WTC11 (cell line): ENCODE measurements at regions not wholly inside any gene's neighbourhood (a gene's known extent, or its start where the extent isn't known, plus 50 kb on each side); places are given as distances from the start of the nearest gene placed in this dataset.

Source experiments
- ATAC-seq: fragments of 200-7000 bp; cut with Tn5 transposase; 2 replicates; pipeline ENCODE4 v1.10.0; 2021; ENCODE audit warnings: mild to moderate bottlenecking, moderate library complexity
- CTCF ChIA-PET: fragments of 300-600 bp; sonication (Branson Sonifier 250); formaldehyde crosslinking; loops from one replicate; lab custom pipeline; 2021; ENCODE audit warnings: antibody characterized with exemption; lab: Charles Lee
- POLR2A ChIA-PET: fragments of 350-600 bp; sonication (Branson Sonifier 250); formaldehyde crosslinking; loops from one replicate; lab custom pipeline; 2021; ENCODE audit warnings: antibody characterized with exemption; lab: Charles Lee
- DNase-seq: peaks from one replicate; pipeline ENCODE4 v3.0.0; 2021; ENCODE audit warnings: low spot score
- H3K27ac Mint-ChIP-seq: 2 replicates; pipeline ENCODE4 v1.8.0; 2021; ENCODE audit warnings: mixed read lengths
- H3K27me3 Mint-ChIP-seq: 2 replicates; pipeline ENCODE4 v1.8.0; 2021; ENCODE audit warnings: low read depth, mild to moderate bottlenecking, moderate library complexity, mixed read lengths
- H3K36me3 Mint-ChIP-seq: 2 replicates; pipeline ENCODE4 v1.8.0; 2021; ENCODE audit warnings: mixed read lengths
- H3K4me1 Mint-ChIP-seq: 2 replicates; pipeline ENCODE4 v1.8.0; 2022; ENCODE audit warnings: mixed read lengths
- H3K4me3 Mint-ChIP-seq: 2 replicates; pipeline ENCODE4 v1.8.0; 2021; ENCODE audit warnings: mild to moderate bottlenecking, moderate library complexity, mixed read lengths
- H3K9me3 Mint-ChIP-seq: 2 replicates; pipeline ENCODE4 v1.8.0; 2021; ENCODE audit warnings: mixed read lengths
- ATF1 ChIP-seq: sonication (generic); formaldehyde crosslinking; IDR thresholded peaks from 2 replicates; pipeline ENCODE4 v1.8.1; 2023; ENCODE audit warnings: mild to moderate bottlenecking, moderate library complexity, missing genetic modification reagents
- CREB1 ChIP-seq: sonication (generic); formaldehyde crosslinking; IDR thresholded peaks from 2 replicates; pipeline ENCODE4 v1.8.0; 2023; ENCODE audit warnings: mild to moderate bottlenecking, missing genetic modification reagents
- ELF4 ChIP-seq: sonication (generic); formaldehyde crosslinking; IDR thresholded peaks from 2 replicates; pipeline ENCODE4 v1.8.1; 2022; ENCODE audit warnings: low read depth, mild to moderate bottlenecking, moderate library complexity, missing genetic modification reagents
- ETV6 ChIP-seq: sonication (generic); formaldehyde crosslinking; IDR thresholded peaks from 2 replicates; pipeline ENCODE4 v1.8.1; 2022; ENCODE audit warnings: mild to moderate bottlenecking, missing genetic modification reagents
- FOXJ3 ChIP-seq: sonication (generic); formaldehyde crosslinking; IDR thresholded peaks from 2 replicates; pipeline ENCODE4 v1.9.0; 2021; ENCODE audit warnings: missing genetic modification reagents, mild to moderate bottlenecking, borderline replicate concordance
- FOXP1 ChIP-seq: sonication (generic); formaldehyde crosslinking; IDR thresholded peaks from 2 replicates; pipeline ENCODE4 v1.8.0; 2022; ENCODE audit warnings: missing genetic modification reagents, mild to moderate bottlenecking, moderate library complexity, borderline replicate concordance
- GTF2I ChIP-seq: fragments of 250-450 bp; sonication (Bioruptor Pico); conservative IDR thresholded peaks from 2 replicates; pipeline ENCODE4 v1.4.0; 2021; ENCODE audit warnings: mild to moderate bottlenecking
- IRF2 ChIP-seq: sonication (generic); formaldehyde crosslinking; IDR thresholded peaks from 2 replicates; pipeline ENCODE4 v1.8.0; 2022; ENCODE audit warnings: low read depth, missing genetic modification reagents, borderline replicate concordance
- JAZF1 ChIP-seq: fragments of 250-450 bp; sonication (Bioruptor Pico); IDR thresholded peaks from 2 replicates; pipeline ENCODE4 v1.9.0; 2021; ENCODE audit warnings: moderate library complexity, mild to moderate bottlenecking, inconsistent platforms
- KAT7 ChIP-seq: sonication (generic); formaldehyde crosslinking; IDR thresholded peaks from 2 replicates; pipeline ENCODE4 v1.8.1; 2023; ENCODE audit warnings: missing genetic modification reagents, mild to moderate bottlenecking, borderline replicate concordance
- MYBL2 ChIP-seq: sonication (generic); formaldehyde crosslinking; IDR thresholded peaks from 2 replicates; pipeline ENCODE4 v1.8.1; 2023; ENCODE audit warnings: mild to moderate bottlenecking, moderate library complexity, missing genetic modification reagents
- PRRX2 ChIP-seq: fragments of 250-450 bp; sonication (Bioruptor Pico); IDR thresholded peaks from 2 replicates; pipeline ENCODE4 v1.8.0; 2021; ENCODE audit warnings: mild to moderate bottlenecking
- SMAD4 ChIP-seq: sonication (generic); formaldehyde crosslinking; IDR thresholded peaks from 2 replicates; pipeline ENCODE4 v1.8.0; 2022; ENCODE audit warnings: mild to moderate bottlenecking, missing genetic modification reagents
- SP1 ChIP-seq: sonication (generic); formaldehyde crosslinking; conservative IDR thresholded peaks from 2 replicates; pipeline ENCODE4 v1.8.1; 2022; ENCODE audit warnings: missing genetic modification reagents
- TP53 ChIP-seq: sonication (generic); formaldehyde crosslinking; IDR thresholded peaks from 2 replicates; pipeline ENCODE4 v1.8.1; 2023; ENCODE audit warnings: mild to moderate bottlenecking, missing genetic modification reagents
- ZBTB21 ChIP-seq: sonication (generic); formaldehyde crosslinking; IDR thresholded peaks from 2 replicates; pipeline ENCODE4 v1.8.1; 2023; ENCODE audit warnings: mild to moderate bottlenecking, missing genetic modification reagents, borderline replicate concordance
- ZNF121 ChIP-seq: sonication (generic); formaldehyde crosslinking; IDR thresholded peaks from 2 replicates; pipeline ENCODE4 v1.8.0; 2023; ENCODE audit warnings: missing genetic modification reagents
- ZNF232 ChIP-seq: sonication (generic); formaldehyde crosslinking; IDR thresholded peaks from 2 replicates; pipeline ENCODE4 v1.8.0; 2022; ENCODE audit warnings: mild to moderate bottlenecking, missing genetic modification reagents
- ZNF416 ChIP-seq: fragments of 250-450 bp; sonication (Bioruptor Pico); IDR thresholded peaks from 2 replicates; pipeline ENCODE4 v1.9.0; 2021; ENCODE audit warnings: mild to moderate bottlenecking, inconsistent platforms
- TF ChIP-seq, protein P1 (sequence below): sonication (generic); formaldehyde crosslinking; IDR thresholded peaks from 2 replicates; pipeline ENCODE4 v1.8.0; 2022; ENCODE audit warnings: mild to moderate bottlenecking, missing genetic modification reagents
- TF ChIP-seq, protein P2 (sequence below): sonication (generic); formaldehyde crosslinking; IDR thresholded peaks from 2 replicates; pipeline ENCODE4 v1.8.1; 2022; ENCODE audit warnings: missing genetic modification reagents, borderline replicate concordance
- TF ChIP-seq, protein P3 (sequence below): sonication (generic); formaldehyde crosslinking; IDR thresholded peaks from 2 replicates; pipeline ENCODE4 v1.8.1; 2023; ENCODE audit warnings: mild to moderate bottlenecking, missing genetic modification reagents, moderate library complexity

DNA sequence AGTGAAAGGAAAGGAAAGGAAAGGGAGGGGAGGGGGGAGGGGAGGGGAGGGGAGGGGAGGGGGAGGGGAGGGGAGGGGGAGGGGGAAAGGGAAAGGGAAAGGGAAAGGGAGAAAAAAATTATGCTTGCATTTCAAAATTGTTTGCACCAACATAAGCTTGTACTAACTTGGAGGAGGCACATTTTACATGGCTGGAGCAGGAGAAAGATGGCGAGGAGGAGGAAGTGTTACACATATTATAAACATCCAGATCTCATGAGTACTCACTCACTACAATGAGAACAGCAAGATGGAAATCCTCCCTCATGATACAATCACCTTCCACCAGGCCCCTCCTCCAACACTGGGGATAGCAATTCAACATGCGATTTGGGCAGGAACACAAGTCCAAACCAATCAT, 660.2 kb upstream of the CDH2 start:
- DNase-seq (no peak), ATAC-seq (no peak)
- Mint-ChIP-seq H3K36me3 (0 out of 2 replicates have a peak, but pooled peaks cover 2% of the 10 kb centered on the region), H3K4me3 (no peak overlapping the region), H3K9me3 (peaks cover 15% of the 10 kb centered on the region), H3K4me1 (peaks cover 7% of the 10 kb centered on the region), H3K27me3 (no peaks in the 10 kb centered on the region), H3K27ac (no peak overlapping the region)
- TF ChIP-seq ZNF121 (no peak), ETV6 (CRISPR knock-in tag) (no peak), ELF4 (CRISPR knock-in tag) (no peak), GTF2I (no peak)
- ChIA-PET POLR2A (no interaction called here), CTCF (no interaction called here)

DNA sequence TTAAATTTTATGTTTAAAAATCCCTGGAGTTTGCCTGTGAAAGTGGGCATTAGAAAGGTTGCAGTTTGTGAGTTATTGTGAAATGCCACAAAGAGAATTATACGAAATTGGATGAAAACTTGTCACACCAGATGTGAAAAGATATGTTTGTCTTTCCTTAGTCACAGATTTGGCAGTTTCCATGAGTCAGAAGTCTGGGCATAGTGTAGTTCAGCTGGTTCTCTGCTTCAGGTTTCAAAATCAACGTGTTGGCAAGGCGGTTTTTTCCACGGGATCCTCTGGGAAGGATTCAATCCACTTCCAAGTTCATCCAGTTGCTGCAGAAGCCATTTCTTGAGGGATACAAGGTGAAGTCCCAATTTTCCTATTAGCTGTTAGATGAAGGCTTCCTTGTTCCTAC, 658.0 kb upstream of the CDH2 start:
- DNase-seq (no peak), ATAC-seq (no peak)
- H3K36me3 Mint-ChIP-seq, result 0 out of 2 replicates have a peak, but pooled peaks cover 2% of the 10 kb centered on the region
- peaks cover 15% of the 10 kb centered on the region for H3K9me3 Mint-ChIP-seq
- no peak overlapping the region for H3K27ac Mint-ChIP-seq
- H3K27me3 Mint-ChIP-seq, result no peaks in the 10 kb centered on the region
- no peak overlapping the region for H3K4me3 Mint-ChIP-seq
- POLR2A ChIA-PET, result no interaction called here
- CTCF ChIA-PET, result no interaction called here
- TF ChIP-seq, protein P1, sequence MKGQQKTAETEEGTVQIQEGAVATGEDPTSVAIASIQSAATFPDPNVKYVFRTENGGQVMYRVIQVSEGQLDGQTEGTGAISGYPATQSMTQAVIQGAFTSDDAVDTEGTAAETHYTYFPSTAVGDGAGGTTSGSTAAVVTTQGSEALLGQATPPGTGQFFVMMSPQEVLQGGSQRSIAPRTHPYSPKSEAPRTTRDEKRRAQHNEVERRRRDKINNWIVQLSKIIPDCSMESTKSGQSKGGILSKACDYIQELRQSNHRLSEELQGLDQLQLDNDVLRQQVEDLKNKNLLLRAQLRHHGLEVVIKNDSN (CRISPR knock-in tag), result no peak
- no peak for TF ChIP-seq ATF1 (CRISPR knock-in tag)
- TF ChIP-seq SP1 (CRISPR knock-in tag), result no peak
- TF ChIP-seq ZBTB21 (CRISPR knock-in tag), result no peak
- TF ChIP-seq KAT7 (CRISPR knock-in tag), result no peak
- TF ChIP-seq TP53 (CRISPR knock-in tag), result no peak
- TF ChIP-seq GTF2I, result no peak
- TF ChIP-seq ZNF416 (CRISPR knock-in tag), result no peak
- TF ChIP-seq, protein P2, sequence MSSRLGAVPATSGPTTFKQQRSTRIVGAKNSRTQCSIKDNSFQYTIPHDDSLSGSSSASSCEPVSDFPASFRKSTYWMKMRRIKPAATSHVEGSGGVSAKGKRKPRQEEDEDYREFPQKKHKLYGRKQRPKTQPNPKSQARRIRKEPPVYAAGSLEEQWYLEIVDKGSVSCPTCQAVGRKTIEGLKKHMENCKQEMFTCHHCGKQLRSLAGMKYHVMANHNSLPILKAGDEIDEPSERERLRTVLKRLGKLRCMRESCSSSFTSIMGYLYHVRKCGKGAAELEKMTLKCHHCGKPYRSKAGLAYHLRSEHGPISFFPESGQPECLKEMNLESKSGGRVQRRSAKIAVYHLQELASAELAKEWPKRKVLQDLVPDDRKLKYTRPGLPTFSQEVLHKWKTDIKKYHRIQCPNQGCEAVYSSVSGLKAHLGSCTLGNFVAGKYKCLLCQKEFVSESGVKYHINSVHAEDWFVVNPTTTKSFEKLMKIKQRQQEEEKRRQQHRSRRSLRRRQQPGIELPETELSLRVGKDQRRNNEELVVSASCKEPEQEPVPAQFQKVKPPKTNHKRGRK (CRISPR knock-in tag), result no peak
- TF ChIP-seq ZNF121, result no peak
- no peak for TF ChIP-seq ETV6 (CRISPR knock-in tag)
- no peak for TF ChIP-seq SMAD4 (CRISPR knock-in tag)
- peaks cover 17% of the 10 kb centered on the region for H3K4me1 Mint-ChIP-seq

DNA sequence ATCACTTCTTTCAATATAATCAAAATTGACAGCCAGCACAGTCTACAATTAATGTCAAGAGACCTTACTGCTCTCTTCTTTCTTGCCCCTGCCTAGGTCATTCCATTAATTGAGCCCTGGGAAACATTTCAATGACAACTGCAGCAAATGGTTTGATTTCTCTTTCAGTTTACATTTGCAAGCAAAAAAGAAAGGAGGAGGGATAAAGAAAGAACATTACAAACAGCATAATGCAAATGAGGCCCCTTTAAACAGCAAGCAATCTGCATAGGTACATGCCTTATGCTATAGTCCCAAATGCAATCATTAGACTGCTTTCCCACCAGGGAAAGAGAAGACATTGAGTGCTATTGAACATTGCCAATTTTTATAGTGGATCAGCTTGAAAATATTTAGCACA, 655.0 kb upstream of the CDH2 start:
- no peak for TF ChIP-seq FOXP1 (CRISPR knock-in tag)
- no peak for TF ChIP-seq GTF2I
- TF ChIP-seq JAZF1 (CRISPR knock-in tag), result no peak
- no peak for TF ChIP-seq ZBTB21 (CRISPR knock-in tag)
- TF ChIP-seq IRF2, result no peak
- no peak for TF ChIP-seq TP53 (CRISPR knock-in tag)
- no peak for TF ChIP-seq ZNF232 (CRISPR knock-in tag)
- no peak for TF ChIP-seq MYBL2 (CRISPR knock-in tag)
- TF ChIP-seq, protein P3, sequence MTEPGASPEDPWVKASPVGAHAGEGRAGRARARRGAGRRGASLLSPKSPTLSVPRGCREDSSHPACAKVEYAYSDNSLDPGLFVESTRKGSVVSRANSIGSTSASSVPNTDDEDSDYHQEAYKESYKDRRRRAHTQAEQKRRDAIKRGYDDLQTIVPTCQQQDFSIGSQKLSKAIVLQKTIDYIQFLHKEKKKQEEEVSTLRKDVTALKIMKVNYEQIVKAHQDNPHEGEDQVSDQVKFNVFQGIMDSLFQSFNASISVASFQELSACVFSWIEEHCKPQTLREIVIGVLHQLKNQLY, result no peak
- TF ChIP-seq PRRX2, result no peak
- no peak for TF ChIP-seq FOXJ3 (CRISPR knock-in tag)
- TF ChIP-seq CREB1 (CRISPR knock-in tag), result no peak
- peaks cover 31% of the 10 kb centered on the region for H3K4me1 Mint-ChIP-seq
- H3K27me3 Mint-ChIP-seq, result no peaks in the 10 kb centered on the region
- no peaks in the 10 kb centered on the region for H3K36me3 Mint-ChIP-seq
- POLR2A ChIA-PET, result no interaction called here
- peak; percentile 73 for ATAC-seq
- CTCF ChIA-PET, result no interaction called here
- H3K4me3 Mint-ChIP-seq, result no peak overlapping the region
- no peaks in the 10 kb centered on the region for H3K9me3 Mint-ChIP-seq
- no peak overlapping the region for H3K27ac Mint-ChIP-seq
- DNase-seq, result no peak
